COR-L47 (cell line): ENCODE measurements at regions not wholly inside any gene's neighbourhood (a gene's known extent, or its start where the extent isn't known, plus 50 kb on each side); places are given as distances from the start of the nearest gene placed in this dataset.

ENCODE experiments used
- DNase-seq: peaks from one replicate; lab custom pipeline; 2025; lab: John Stamatoyannopoulos, UW

- no peak for DNase-seq
These were observed 193.7 kb upstream of the ESRRG start for GRCh38 chr1:216916890-216917438.

DNA sequence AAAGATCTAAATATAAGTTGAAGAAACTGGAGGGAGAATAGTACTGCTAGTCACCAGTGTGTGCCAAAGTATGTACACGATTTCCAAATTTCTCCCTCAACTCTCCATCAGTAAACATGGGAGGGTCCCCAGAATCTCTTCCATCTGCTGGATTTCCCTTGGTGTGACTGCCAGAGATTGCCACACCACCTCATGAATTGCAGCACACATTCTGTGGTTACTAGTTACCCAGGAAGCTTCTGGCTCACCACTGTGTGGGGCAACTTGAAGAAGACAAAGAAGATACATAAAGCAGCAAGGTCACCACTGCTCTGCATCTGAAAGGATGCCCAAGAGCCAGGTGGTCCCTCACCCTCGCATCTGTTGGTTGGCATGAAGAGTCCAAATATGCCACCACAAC lies 191.7 kb upstream of the ESRRG start:
- no peak for DNase-seq

- no peak for DNase-seq
These were observed 190.7 kb upstream of the ESRRG start for GRCh38 chr1:216913976-216914375.

GRCh38 chr1:216910081-216910840 lies 187.0 kb upstream of the ESRRG start:
- no peak for DNase-seq

DNA sequence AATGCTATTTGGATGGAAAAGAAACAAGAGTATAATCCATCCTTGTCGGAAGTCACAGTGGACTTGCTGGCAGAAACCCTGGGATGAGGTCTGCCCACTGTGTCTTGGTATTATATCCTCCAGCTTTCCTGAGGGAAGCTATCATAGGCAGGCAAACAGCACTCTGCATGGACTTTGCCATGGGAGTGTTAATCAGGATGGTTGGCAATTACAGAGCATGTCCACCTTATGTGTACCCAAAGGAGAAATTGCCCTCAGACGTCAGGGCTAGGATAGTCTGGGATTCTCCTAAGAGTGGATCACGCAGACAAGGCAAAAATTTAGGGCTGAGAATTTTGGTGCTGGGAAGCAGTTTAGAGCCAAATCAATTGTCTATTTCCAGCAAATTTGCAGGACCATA lies 184.9 kb upstream of the ESRRG start:
- no peak for DNase-seq

DNA sequence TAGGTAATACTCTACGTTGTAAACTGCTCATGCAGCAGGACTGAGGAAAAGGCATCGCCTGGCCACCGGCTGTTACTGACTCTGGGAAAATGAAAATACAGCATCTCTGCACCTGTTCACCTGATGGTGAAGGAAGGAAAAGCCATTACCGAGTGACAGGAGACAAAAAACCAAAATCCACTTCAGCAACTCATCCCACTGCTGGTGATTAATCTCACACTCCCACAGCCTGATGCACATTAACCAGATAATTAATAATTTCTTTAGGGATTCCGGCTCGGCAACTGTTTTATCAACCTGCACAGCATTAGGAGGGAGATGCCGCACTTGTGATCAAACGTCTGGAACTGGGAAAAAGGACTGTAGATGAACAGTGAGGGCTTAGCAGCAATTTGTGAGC lies 183.9 kb upstream of the ESRRG start:
- DNase-seq, result no peak

DNA sequence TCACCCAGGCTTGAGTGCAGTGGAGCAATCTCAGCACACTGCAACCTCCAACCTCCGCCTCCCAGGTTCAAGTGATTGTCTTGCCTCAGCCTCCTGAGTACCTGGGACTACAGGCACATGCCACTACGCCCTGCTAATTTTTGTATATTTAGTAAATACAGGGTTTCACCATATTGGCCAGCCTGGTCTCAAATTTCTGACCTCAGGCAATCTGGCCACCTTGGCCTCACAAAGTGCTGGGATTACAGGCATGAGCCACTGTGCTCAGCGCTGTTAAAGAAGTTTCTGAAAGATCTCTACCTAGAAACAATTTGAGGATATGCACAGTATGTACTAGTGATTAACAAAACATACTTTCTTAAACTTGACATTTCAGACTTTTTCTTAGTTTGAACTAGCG lies 182.6 kb upstream of the ESRRG start:
- no peak for DNase-seq

- no peak for DNase-seq
These were observed 181.9 kb upstream of the ESRRG start for GRCh38 chr1:216905137-216905536.

DNA sequence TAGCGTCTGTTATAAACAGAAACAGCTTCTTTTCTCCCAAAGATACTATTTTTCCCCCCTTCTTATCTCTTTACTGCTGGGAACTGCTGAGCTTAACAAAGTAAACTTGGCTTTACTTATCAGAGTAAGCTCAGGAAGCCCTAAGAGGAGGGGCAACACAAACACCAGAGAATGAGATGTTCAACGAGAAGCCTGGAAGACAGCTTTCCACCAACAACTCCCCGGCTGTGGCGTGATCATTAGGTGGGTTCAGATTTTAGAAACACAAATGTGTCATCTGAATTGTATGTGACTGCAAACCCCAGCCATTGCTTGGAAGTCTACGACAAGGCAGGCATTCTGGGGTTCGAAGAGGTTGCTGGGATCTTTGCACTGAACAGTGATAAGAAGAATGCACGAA lies 181.2 kb upstream of the ESRRG start:
- DNase-seq, result no peak

DNA sequence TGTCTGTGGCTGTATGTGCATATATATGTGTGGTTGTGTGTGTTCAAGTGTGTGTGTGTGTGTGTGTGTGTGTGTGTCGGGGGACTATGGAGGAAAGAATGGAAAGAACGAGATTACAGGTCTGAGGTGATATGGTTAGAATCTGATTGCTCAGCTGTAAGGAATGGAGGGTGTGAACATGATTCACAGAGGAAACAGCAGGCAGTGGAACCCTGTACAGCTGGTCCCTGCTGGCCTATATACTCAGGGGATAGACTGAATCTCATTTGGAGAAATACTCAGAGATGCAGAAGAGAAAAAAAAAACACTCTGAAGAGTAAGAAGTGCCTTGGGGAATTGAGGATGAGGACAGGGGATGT lies 180.1 kb upstream of the ESRRG start:
- DNase-seq, result no peak

DNA sequence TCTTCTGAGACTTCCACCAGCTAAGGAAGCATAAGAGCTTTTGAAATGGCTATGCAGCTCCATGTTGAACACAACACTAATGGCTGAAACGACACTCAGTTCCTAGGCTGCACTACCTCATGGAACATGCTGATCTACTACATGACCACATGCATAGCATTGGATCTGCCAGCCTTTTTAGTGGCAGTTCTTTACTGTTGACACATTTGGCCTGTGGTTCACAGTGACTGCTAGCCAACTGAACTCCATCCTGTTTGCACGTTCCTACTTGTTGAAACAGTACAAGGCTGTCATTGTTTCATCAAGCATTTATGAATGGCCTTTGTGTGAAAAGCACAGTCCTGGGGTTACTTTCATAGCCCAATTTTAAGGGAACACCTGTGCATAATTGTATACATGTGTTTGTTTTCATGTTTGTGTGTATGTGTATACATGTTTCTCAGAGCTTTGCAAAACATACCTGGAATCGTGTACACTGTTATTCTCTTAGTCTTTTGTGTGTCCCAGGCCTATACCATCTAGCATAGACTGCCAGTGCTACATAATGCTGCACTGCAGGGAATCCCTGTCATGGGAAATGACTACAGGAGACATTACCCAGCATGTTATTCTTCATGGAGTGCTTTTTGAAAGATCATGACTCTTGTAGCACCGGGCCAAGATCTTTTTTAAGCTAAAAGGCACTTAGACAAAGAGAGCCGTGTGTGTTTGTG lies 179.6 kb upstream of the ESRRG start:
- DNase-seq, result no peak

GRCh38 chr1:216900116-216900620 lies 176.9 kb upstream of the ESRRG start:
- no peak for DNase-seq

GRCh38 chr1:216898801-216899200 lies 175.6 kb upstream of the ESRRG start:
- DNase-seq, result no peak

DNA sequence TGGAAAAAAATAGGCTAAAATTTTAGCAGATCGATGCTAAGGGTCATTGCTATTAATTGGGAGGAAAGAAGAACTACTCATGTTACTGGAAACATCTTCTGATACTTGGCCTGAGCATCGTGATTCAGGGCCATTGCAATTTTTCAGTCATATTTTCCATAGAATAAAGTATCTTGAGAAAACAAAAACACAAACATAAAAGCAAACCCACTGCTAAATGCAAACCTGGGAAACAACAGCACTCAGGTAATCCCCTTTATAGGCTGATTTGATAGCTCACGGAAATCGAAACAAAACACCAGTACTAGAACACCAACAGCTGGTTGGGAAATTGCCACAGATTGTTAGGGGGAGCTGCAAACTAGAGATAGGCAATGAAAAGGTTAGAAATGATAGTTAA lies 172.9 kb upstream of the ESRRG start:
- DNase-seq, result no peak

DNA sequence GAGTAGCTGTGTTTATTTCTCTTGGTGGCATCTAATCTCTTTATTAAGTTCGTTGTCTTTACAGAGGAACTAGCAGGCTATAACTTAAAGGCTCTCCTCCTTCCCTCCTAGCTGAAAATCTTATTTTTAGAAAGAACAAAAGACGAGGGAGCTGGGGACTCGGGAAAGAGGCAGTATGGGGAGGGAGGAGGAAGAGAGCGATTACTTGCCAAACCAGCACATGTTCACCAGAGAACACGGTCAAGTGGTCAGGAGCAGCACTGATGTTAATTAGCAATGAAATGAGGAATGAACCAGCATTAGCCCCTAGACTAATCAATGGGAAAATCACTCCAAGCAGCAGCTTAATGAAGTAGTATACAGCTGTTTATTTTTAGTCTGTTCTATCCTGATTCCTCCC lies 171.3 kb upstream of the ESRRG start:
- DNase-seq, result no peak

- no peak for DNase-seq
These were observed 169.4 kb upstream of the ESRRG start for GRCh38 chr1:216892581-216893160.

- DNase-seq, result no peak
These were observed 167.6 kb upstream of the ESRRG start for GRCh38 chr1:216890871-216891270.

- DNase-seq, result no peak
These were observed 165.5 kb upstream of the ESRRG start for GRCh38 chr1:216888731-216889130.

DNA sequence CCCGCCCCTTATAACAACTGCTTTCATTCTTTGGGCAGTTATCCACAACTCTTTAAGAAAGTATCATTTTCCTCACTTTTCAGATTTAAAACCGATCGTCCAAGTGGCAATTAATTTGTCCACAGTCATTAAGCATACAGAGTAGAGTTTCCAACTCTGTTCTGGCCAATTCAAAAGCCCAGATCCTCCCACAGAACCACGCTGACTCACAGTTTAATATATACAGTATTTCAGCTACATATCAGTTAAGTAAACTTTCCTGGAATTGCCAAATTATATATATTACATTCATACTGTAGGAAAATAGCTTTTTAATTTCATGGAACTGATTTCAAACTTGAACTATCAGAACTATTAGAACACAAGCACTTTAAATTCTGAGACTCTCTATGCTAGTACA lies 163.8 kb upstream of the ESRRG start:
- no peak for DNase-seq

- no peak for DNase-seq
These were observed 161.5 kb upstream of the ESRRG start for GRCh38 chr1:216884614-216885229.

DNA sequence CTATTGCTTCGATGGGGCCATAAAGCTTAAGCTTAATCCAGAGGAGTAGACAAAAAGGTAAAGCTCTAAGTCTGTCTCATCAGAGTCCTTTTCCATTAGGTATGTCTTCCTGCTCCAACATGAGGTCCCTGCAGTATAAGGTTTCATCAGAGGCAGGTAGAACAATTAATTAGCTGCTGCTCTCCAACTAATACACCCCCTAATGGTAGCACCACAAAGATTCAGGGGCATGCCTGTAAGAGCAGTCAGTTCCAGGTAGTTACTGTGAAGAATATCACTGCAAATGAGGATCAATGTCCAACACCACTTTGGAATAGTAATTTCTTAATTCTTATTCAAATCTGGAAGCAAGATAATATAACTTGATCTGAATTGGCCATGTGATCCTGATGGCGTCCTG lies 160.3 kb upstream of the ESRRG start:
- no peak for DNase-seq

- no peak for DNase-seq
These were observed 158.5 kb upstream of the ESRRG start for GRCh38 chr1:216881695-216882094.

DNA sequence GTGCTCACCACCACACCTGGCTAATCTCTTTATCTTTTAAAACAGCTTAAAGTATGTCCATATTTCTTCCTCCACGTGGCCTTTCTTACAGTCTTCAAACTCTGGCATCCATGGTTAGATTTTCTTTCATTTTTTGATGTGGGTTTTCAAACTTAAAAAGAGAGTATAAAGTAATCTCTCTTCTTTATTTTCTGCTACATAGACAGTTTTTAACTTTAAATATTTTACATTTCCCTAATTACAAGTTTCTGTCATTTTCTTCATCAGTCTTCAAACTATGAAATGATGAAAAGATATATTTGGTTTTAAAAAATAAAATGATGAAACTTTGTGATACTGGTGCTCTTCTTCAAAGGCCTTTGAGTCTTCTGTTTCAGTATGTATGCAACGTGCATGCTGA lies 143.5 kb upstream of the ESRRG start:
- no peak for DNase-seq
